GM12892 (cell line): ENCODE measurements at regions not wholly inside any gene's neighbourhood (a gene's known extent, or its start where the extent isn't known, plus 50 kb on each side); places are given as distances from the start of the nearest gene placed in this dataset.

Experiments
- POLR2A ChIP-seq: IDR thresholded peaks from 2 replicates; pipeline ENCODE4 v1.6.1; 2011; ENCODE audit warnings: low read depth, low read length, control low read depth
- POLR2AphosphoS5 ChIP-seq: IDR thresholded peaks from 2 replicates; pipeline ENCODE4 v1.6.1; 2011; ENCODE audit warnings: low read depth, low read length, control low read depth

GRCh38 chr13:109680288-109680687, 106.1 kb downstream of the IRS2 start:
- TF ChIP-seq POLR2A: no peak
- TF ChIP-seq POLR2AphosphoS5: no peak
